Esophagus squamous epithelium (tissue), 5 donors: ENCODE measurements at regions not wholly inside any gene's neighbourhood (a gene's known extent, or its start where the extent isn't known, plus 50 kb on each side); places are given as distances from the start of the nearest gene placed in this dataset.

ENCODE experiments used
- DNase-seq: peaks from one replicate; lab custom pipeline; 2025; lab: John Stamatoyannopoulos, UW
- H3K27ac ChIP-seq, 4 donors: fragments of 200-600 bp; sonication (generic); one replicate each; pipeline ENCODE4 v1.5.1; 2016 to 2019; ENCODE audit warnings: mild to moderate bottlenecking in 1 of 4
- H3K27me3 ChIP-seq, 4 donors: fragments of 200-600 bp; sonication (generic); 1 replicate in 3 of 4; 2 replicates in 1 of 4; pipeline versions ENCODE4 v1.5.1 to v1.6.0; 2017 to 2021; ENCODE audit warnings: antibody characterized with exemption in 1 of 4
- H3K36me3 ChIP-seq, 3 donors: fragments of 200-600 bp; sonication (generic); one replicate each; pipeline ENCODE4 v1.5.1; 2016 to 2019
- H3K4me1 ChIP-seq, 3 donors: fragments of 200-600 bp; sonication (generic); one replicate each; pipeline ENCODE4 v1.5.1; 2017 to 2019
- H3K4me3 ChIP-seq, 4 donors: fragments of 200-600 bp; sonication (generic); 1 replicate in 3 of 4; 2 replicates in 1 of 4; pipeline ENCODE4 v1.5.1; 2016 to 2019; ENCODE audit warnings: mild to moderate bottlenecking in 2 of 4, moderate library complexity in 1 of 4
- H3K9me3 ChIP-seq, 3 donors: fragments of 200-600 bp; sonication (generic); one replicate each; pipeline ENCODE4 v1.5.1; 2016 to 2019
- CTCF ChIP-seq, 6 experiments: fragments of 450-650 bp in 4 of 6; fragments of 200-600 bp in 2 of 6; sonication (generic) in 2 of 6; IDR thresholded peaks; one replicate each; pipeline ENCODE4 v1.5.1; 2016 to 2019; ENCODE audit warnings: antibody characterized with exemption in 6 of 6, mild to moderate bottlenecking in 4 of 6, moderate library complexity in 4 of 6
- POLR2A ChIP-seq, 4 donors: fragments of 450-650 bp; IDR thresholded peaks; one replicate each; pipeline ENCODE4 v1.6.1; 2017; ENCODE audit warnings: antibody characterized with exemption in 4 of 4, mild to moderate bottlenecking in 4 of 4, moderate library complexity in 3 of 4
- WGBS, 2 donors: methylation state at CpG; one replicate each; pipeline ENCODE4 v1.1.5; 2018; 5-methylcytosine and 5-hydroxymethylcytosine counted together
- intact Hi-C: fragments of 100-400 bp; cut with DNase I; formaldehyde crosslinking; loops from one replicate; pipeline ENCODE4 v1.15.0; 2022
- donor health status: DM: yes; HTN: yes; CAD: no.

GRCh38 chr10:104505521-104506042, 135.5 kb upstream of the SORCS3 start:
- H3K4me3 ChIP-seq, result no peak overlapping the region
- intact Hi-C loops, result no loop called here
- TF ChIP-seq CTCF (IDR thresholded peaks at IDR 0.05) (no peak), POLR2A (IDR thresholded peaks at IDR 0.05) (no peak)
- H3K36me3 ChIP-seq, result no peaks in the 10 kb centered on the region
- no peaks in the 10 kb centered on the region for H3K9me3 ChIP-seq
- H3K27me3 ChIP-seq, result peaks cover 0 to 28% (median 0%) of the 10 kb centered on the region in 4 donors
- H3K27ac ChIP-seq, result no peak overlapping the region
- 53 to 56% methylated on average over 3 of the region's 3 CpGs for WGBS, 2 donors
- H3K4me1 ChIP-seq, result no peaks in the 10 kb centered on the region
- DNase-seq, result no peak

GRCh38 chr10:104509981-104510380, 131.1 kb upstream of the SORCS3 start:
- no peak overlapping the region for H3K27ac ChIP-seq
- H3K27me3 ChIP-seq, result peaks cover 0 to 32% (median 0%) of the 10 kb centered on the region in 4 donors
- intact Hi-C loops, result no loop called here
- DNase-seq, result no peak
- no peaks in the 10 kb centered on the region for H3K4me1 ChIP-seq
- H3K36me3 ChIP-seq, result no peaks in the 10 kb centered on the region
- H3K9me3 ChIP-seq, result no peaks in the 10 kb centered on the region
- 55 to 62% methylated on average over 2 to 3 of the region's 3 CpGs for WGBS, 2 donors
- TF ChIP-seq CTCF (IDR thresholded peaks at IDR 0.05), result no peak
- TF ChIP-seq POLR2A (IDR thresholded peaks at IDR 0.05), result no peak
- H3K4me3 ChIP-seq, result no peak overlapping the region

- DNase-seq, result no peak
- H3K27me3 ChIP-seq, result peaks cover 0 to 36% (median 0%) of the 10 kb centered on the region in 4 donors
- intact Hi-C loops, result no loop called here
- no peak overlapping the region for H3K4me3 ChIP-seq
- no peaks in the 10 kb centered on the region for H3K9me3 ChIP-seq
- H3K27ac ChIP-seq, result no peak overlapping the region
- no peak for TF ChIP-seq CTCF (IDR thresholded peaks at IDR 0.05)
- no peak for TF ChIP-seq POLR2A (IDR thresholded peaks at IDR 0.05)
- WGBS, 2 donors, result 79 to 84% methylated on average over 2 of the region's 2 CpGs
- no peaks in the 10 kb centered on the region for H3K36me3 ChIP-seq
- H3K4me1 ChIP-seq, result no peaks in the 10 kb centered on the region
Measured at GRCh38 chr10:104510644-104511043, 130.4 kb upstream of the SORCS3 start.

GRCh38 chr10:104512800-104513199, 128.3 kb upstream of the SORCS3 start:
- 66 to 74% methylated on average over 8 of the region's 8 CpGs for WGBS, 2 donors
- Histone ChIP-seq H3K4me1 (no peaks in the 10 kb centered on the region), H3K36me3 (no peaks in the 10 kb centered on the region), H3K4me3 (no peak overlapping the region), H3K27me3 (peaks cover 0 to 20% (median 0%) of the 10 kb centered on the region in 4 donors), H3K27ac (no peak overlapping the region), H3K9me3 (no peaks in the 10 kb centered on the region)
- no peak for DNase-seq
- intact Hi-C loops, result no loop called here
- TF ChIP-seq POLR2A (IDR thresholded peaks at IDR 0.05), result no peak
- no peak for TF ChIP-seq CTCF (IDR thresholded peaks at IDR 0.05)

GRCh38 chr10:104515678-104516199, 125.4 kb upstream of the SORCS3 start:
- TF ChIP-seq POLR2A (IDR thresholded peaks at IDR 0.05), result no peak
- TF ChIP-seq CTCF (IDR thresholded peaks at IDR 0.05), result no peak
- WGBS, 2 donors, result 39 to 40% methylated on average over 2 of the region's 2 CpGs
- H3K27ac ChIP-seq, result no peak overlapping the region
- H3K4me1 ChIP-seq, result no peaks in the 10 kb centered on the region
- no peaks in the 10 kb centered on the region for H3K36me3 ChIP-seq
- DNase-seq, result no peak
- H3K27me3 ChIP-seq, result peaks cover 0 to 17% (median 0%) of the 10 kb centered on the region in 4 donors
- H3K9me3 ChIP-seq, result no peaks in the 10 kb centered on the region
- H3K4me3 ChIP-seq, result no peak overlapping the region
- intact Hi-C loops, result no loop called here
